OCI-LY3 (cell line): ENCODE measurements at regions not wholly inside any gene's neighbourhood (a gene's known extent, or its start where the extent isn't known, plus 50 kb on each side); places are given as distances from the start of the nearest gene placed in this dataset.

ENCODE experiments used
- EZH2phosphoT487 ChIP-seq: fragments of 200-600 bp; shearing (Covaris generic); IDR thresholded peaks from 2 replicates; pipeline ENCODE4 v1.6.1; 2018; ENCODE audit warnings: antibody characterized with exemption, mixed run types, low read depth
- TF ChIP-seq, protein P1 (sequence below): fragments of 200-600, 300-600 bp; sonication (generic); IDR thresholded peaks from 2 replicates; pipeline ENCODE4 v1.5.1; 2014; ENCODE audit warnings: antibody characterized with exemption, low read length, low read depth

DNA sequence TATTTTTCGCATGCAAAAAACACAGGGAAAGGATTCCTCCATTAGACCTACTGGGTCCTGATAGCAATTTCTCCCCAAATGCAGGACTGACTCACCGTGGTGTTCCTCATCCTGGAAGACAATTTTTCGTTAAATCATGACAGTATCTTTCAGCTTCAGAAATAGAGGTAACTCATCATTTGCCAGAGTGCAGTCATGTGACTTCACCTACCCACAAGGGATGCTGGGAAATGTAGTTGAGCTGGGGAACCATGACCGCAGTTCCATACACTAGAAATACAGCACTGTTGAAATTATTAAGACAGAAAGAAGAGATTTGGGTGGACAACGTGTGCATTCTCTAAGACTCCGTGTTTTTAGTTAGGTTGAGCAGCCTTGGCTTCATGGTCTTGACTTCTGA lies 269.5 kb upstream of the USP9Y start:
- TF ChIP-seq, protein P1, sequence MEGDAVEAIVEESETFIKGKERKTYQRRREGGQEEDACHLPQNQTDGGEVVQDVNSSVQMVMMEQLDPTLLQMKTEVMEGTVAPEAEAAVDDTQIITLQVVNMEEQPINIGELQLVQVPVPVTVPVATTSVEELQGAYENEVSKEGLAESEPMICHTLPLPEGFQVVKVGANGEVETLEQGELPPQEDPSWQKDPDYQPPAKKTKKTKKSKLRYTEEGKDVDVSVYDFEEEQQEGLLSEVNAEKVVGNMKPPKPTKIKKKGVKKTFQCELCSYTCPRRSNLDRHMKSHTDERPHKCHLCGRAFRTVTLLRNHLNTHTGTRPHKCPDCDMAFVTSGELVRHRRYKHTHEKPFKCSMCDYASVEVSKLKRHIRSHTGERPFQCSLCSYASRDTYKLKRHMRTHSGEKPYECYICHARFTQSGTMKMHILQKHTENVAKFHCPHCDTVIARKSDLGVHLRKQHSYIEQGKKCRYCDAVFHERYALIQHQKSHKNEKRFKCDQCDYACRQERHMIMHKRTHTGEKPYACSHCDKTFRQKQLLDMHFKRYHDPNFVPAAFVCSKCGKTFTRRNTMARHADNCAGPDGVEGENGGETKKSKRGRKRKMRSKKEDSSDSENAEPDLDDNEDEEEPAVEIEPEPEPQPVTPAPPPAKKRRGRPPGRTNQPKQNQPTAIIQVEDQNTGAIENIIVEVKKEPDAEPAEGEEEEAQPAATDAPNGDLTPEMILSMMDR: no peak
- no peak for TF ChIP-seq EZH2phosphoT487
